NT2/D1 (cell line): ENCODE measurements at regions not wholly inside any gene's neighbourhood (a gene's known extent, or its start where the extent isn't known, plus 50 kb on each side); places are given as distances from the start of the nearest gene placed in this dataset.

ENCODE experiments used
- DNase-seq: peaks from one replicate; pipeline ENCODE4 v3.0.0-alpha.2; 2011; ENCODE audit warnings: low read depth, low spot score
- H3K27me3 ChIP-seq: 2 replicates; pipeline ENCODE4 v1.6.0; 2011; ENCODE audit warnings: mild to moderate bottlenecking; ENCODE audit not compliant: insufficient read length, insufficient read depth
- H3K36me3 ChIP-seq: 2 replicates; pipeline ENCODE4 v1.6.1; 2011; ENCODE audit warnings: mild to moderate bottlenecking, low read length, mixed read lengths; ENCODE audit not compliant: insufficient read depth, insufficient read length
- H3K4me1 ChIP-seq: 2 replicates; pipeline ENCODE4 v1.5.1; 2011; ENCODE audit not compliant: insufficient read depth, insufficient read length
- H3K4me3 ChIP-seq: 2 replicates; pipeline ENCODE4 v1.5.1; 2011; ENCODE audit warnings: low read depth; ENCODE audit not compliant: insufficient read length
- H3K9ac ChIP-seq: 2 replicates; pipeline ENCODE4 v1.6.0; 2011; ENCODE audit warnings: low read depth; ENCODE audit not compliant: insufficient read length
- H3K9me3 ChIP-seq: 2 replicates; pipeline ENCODE4 v1.5.1; 2011; ENCODE audit warnings: mild to moderate bottlenecking, low read length; ENCODE audit not compliant: insufficient read depth
- SUZ12 ChIP-seq: IDR thresholded peaks from 2 replicates; pipeline ENCODE4 v1.6.1; 2011; ENCODE audit not compliant: insufficient read length, insufficient read depth; ENCODE audit errors: extremely low read depth
- YY1 ChIP-seq: IDR thresholded peaks from 2 replicates; pipeline ENCODE4 v1.6.1; 2011; ENCODE audit not compliant: insufficient read length, insufficient read depth
- ZNF274 ChIP-seq: IDR thresholded peaks from 2 replicates; pipeline ENCODE4 v1.6.1; 2011; ENCODE audit warnings: mild to moderate bottlenecking, low read depth, low read length

DNA sequence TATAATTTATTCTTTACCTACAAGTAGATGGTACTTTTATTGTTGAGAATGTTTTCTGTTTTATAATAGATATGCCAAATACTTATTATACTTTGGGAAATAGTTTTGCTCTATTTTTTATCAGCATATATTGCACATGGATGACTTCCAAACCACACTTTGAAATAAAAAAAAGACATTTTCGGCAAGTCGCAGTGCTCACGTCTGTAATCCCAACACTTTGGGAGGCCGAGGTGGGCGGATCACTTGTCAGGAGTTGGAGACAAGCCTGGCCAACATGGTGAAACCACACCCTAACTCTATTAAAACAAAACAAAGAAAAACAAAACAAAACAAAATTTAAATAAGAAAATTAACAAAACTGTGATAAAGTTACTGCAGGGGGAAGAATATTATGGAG is 983.9 kb upstream of the CNTN5 start:
- H3K9me3 ChIP-seq: no peaks in the 10 kb centered on the region
- H3K4me1 ChIP-seq: no peaks in the 10 kb centered on the region
- no peaks in the 10 kb centered on the region for H3K36me3 ChIP-seq
- H3K27me3 ChIP-seq: no peaks in the 10 kb centered on the region
- H3K9ac ChIP-seq: no peak overlapping the region
- no peak for DNase-seq
- H3K4me3 ChIP-seq: no peak overlapping the region
- TF ChIP-seq SUZ12 (no peak), ZNF274 (no peak), YY1 (no peak)

DNA sequence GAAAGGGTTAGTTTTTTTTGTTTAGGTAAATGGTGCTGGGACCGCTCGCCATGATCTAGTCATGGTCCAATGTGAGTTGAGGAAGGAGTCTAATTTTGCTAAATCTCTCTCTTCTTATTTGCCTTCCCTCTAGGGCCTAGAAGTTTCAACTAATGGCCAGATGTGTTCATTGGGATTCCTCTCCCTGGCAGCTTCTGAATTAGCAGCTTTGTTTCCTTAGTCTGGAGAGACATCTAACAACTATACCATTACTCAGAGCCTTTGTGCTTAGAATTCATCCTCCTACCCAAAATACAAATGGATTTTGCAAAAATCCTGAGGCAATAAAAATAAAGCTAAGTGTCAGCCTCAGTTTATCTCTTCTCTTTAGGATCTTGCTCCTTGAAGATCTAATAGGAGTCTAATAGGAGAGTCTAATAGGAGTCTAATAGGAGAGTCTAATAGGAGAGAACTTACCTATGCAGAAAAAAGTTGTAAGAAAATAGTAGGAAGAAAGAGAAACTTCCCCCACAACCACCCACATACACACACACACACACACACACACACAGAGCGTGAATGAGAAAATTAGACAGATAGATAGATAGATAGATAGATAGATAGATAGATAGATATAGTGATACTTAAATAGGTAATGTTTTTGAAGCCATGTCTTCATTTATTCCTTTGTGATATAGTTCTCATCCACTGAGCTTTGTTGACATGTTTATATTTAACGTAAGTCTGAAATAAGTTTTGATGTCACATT is 980.5 kb upstream of the CNTN5 start:
- Histone ChIP-seq H3K4me3 (no peak overlapping the region), H3K36me3 (no peaks in the 10 kb centered on the region), H3K9ac (no peak overlapping the region), H3K27me3 (no peaks in the 10 kb centered on the region), H3K9me3 (no peaks in the 10 kb centered on the region), H3K4me1 (no peaks in the 10 kb centered on the region)
- no peak for DNase-seq
- TF ChIP-seq SUZ12 (no peak), ZNF274 (no peak), YY1 (no peak)

DNA sequence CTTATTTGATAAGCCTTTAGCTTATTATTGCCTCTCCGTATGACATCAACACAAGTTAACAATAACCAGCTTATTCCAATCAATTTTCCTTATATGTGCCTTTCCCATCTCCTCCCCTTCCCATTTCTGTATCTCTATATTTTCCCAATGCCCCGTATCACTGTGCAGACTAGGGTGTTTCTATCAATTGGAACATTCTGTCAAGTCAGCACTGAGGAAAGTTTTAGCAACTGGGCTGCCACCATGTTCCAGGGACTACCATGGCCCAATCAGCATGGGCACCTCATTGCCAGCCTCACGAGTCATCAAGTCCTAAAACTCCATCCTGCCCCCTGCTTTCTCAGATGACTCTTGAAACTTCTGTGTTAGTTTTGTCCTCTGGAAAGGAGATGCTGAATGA is 973.1 kb upstream of the CNTN5 start:
- no peaks in the 10 kb centered on the region for H3K4me1 ChIP-seq
- H3K9ac ChIP-seq: no peak overlapping the region
- H3K4me3 ChIP-seq: no peak overlapping the region
- no peaks in the 10 kb centered on the region for H3K36me3 ChIP-seq
- no peak for DNase-seq
- H3K27me3 ChIP-seq: no peaks in the 10 kb centered on the region
- H3K9me3 ChIP-seq: no peaks in the 10 kb centered on the region
- TF ChIP-seq YY1 (no peak), SUZ12 (no peak), ZNF274 (no peak)

DNA sequence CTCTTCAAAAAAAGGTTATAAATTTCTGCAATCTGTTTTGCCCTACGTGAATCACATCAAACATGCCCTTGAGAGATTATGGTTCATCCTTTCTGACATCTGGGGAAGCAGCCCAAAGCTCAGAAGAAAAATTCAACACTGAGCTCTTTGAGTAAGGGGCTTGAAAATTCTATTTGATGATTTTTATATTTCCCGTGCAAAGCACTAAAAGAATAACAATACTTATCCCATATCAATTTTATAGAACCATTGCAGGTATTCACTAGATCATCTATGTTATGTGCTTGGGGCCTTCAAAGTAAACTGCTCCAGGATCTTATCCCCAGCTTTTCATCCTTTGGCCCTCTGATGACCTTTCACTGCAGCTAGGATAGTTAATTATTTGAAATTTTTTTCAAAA is 966.9 kb upstream of the CNTN5 start:
- Histone ChIP-seq H3K9ac (no peak overlapping the region), H3K4me1 (no peaks in the 10 kb centered on the region), H3K27me3 (no peaks in the 10 kb centered on the region), H3K36me3 (no peaks in the 10 kb centered on the region), H3K9me3 (no peaks in the 10 kb centered on the region), H3K4me3 (no peak overlapping the region)
- no peak for DNase-seq
- no peak for TF ChIP-seq SUZ12
- no peak for TF ChIP-seq ZNF274
- TF ChIP-seq YY1: no peak

DNA sequence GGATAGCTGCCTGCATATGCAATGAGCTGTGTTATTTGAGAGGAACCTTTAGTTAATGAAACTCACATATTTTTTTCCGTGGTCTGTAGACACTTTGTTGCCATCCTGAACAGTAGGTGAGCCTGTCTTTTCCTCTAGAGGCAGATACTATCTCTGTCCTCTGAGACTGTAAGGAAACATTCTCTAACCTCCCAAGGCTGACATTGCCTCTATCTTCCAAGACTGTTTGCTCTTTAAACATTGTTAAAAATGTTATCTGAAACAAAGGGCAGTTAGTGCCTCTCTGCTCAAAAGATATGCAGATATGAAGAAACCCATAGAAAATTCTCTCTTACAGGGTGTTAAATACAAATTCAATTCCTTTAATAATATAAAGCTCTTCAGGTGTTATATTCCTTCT is 963.8 kb upstream of the CNTN5 start:
- H3K36me3 ChIP-seq: no peaks in the 10 kb centered on the region
- H3K4me1 ChIP-seq: no peaks in the 10 kb centered on the region
- no peaks in the 10 kb centered on the region for H3K9me3 ChIP-seq
- TF ChIP-seq YY1: no peak
- TF ChIP-seq ZNF274: no peak
- no peak for TF ChIP-seq SUZ12
- no peak for DNase-seq
- H3K27me3 ChIP-seq: no peaks in the 10 kb centered on the region
- no peak overlapping the region for H3K9ac ChIP-seq
- no peak overlapping the region for H3K4me3 ChIP-seq

DNA sequence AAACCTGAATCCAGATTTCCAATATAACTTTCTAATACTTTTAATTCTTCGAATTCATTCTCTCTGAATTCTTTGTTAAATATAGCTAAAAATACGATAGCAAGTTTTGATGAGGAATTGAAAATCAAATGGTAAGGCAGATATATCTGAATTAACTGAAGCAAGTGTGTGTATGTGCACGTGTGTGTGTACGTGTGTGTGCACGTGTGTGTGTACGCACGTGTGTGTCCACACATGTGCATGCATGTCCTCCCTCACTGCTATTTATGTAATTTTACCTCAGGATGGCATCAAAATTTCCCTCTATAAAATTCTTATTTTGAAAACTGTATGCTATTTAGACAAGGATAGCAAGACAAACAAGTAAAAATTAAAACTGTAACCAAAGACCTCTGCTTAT is 961.3 kb upstream of the CNTN5 start:
- DNase-seq: no peak
- Histone ChIP-seq H3K9me3 (no peaks in the 10 kb centered on the region), H3K4me3 (no peak overlapping the region), H3K36me3 (no peaks in the 10 kb centered on the region), H3K27me3 (no peaks in the 10 kb centered on the region), H3K9ac (no peak overlapping the region), H3K4me1 (no peaks in the 10 kb centered on the region)
- TF ChIP-seq YY1: no peak
- no peak for TF ChIP-seq SUZ12
- TF ChIP-seq ZNF274: no peak

DNA sequence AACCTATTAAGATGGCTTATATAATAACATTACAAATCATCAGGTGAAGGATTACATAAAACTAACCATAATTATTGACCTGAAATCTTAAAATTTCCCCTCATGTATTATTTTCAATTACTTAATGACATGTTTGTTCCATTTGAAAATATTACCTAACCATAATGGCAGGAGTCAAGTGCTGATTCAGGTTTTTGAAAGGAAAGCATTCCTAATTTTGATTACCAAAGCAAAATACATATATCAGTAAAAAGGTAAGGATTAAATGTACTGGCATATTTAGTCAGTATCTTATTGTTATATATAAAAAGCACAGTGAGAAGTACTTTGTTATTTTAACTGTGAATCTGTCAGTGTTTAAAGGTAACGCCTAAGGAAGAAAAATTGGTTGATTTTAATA is 960.0 kb upstream of the CNTN5 start:
- no peak for DNase-seq

More for the DNA sequence above, 960.0 kb upstream of the CNTN5 start:
- Histone ChIP-seq H3K36me3 (no peaks in the 10 kb centered on the region), H3K9ac (no peak overlapping the region), H3K9me3 (no peaks in the 10 kb centered on the region), H3K4me1 (no peaks in the 10 kb centered on the region), H3K27me3 (no peaks in the 10 kb centered on the region), H3K4me3 (no peak overlapping the region)
- TF ChIP-seq SUZ12 (no peak), ZNF274 (no peak), YY1 (no peak)
